22Rv1 (cell line): ENCODE measurements at regions not wholly inside any gene's neighbourhood (a gene's known extent, or its start where the extent isn't known, plus 50 kb on each side); places are given as distances from the start of the nearest gene placed in this dataset.

Source experiments
- ZFX ChIP-seq: fragments of 450-650 bp; IDR thresholded peaks from 2 replicates; pipeline ENCODE4 v1.6.1; 2017; ENCODE audit warnings: antibody characterized with exemption, borderline replicate concordance
- TF ChIP-seq, protein P1 (sequence below): fragments of 450-650 bp; IDR thresholded peaks from 2 replicates; pipeline ENCODE4 v1.5.1; 2017; ENCODE audit warnings: mild to moderate bottlenecking

GRCh38 chr3:34268032-34268709 is 469.7 kb downstream of the PDCD6IP start:
- TF ChIP-seq, protein P1, sequence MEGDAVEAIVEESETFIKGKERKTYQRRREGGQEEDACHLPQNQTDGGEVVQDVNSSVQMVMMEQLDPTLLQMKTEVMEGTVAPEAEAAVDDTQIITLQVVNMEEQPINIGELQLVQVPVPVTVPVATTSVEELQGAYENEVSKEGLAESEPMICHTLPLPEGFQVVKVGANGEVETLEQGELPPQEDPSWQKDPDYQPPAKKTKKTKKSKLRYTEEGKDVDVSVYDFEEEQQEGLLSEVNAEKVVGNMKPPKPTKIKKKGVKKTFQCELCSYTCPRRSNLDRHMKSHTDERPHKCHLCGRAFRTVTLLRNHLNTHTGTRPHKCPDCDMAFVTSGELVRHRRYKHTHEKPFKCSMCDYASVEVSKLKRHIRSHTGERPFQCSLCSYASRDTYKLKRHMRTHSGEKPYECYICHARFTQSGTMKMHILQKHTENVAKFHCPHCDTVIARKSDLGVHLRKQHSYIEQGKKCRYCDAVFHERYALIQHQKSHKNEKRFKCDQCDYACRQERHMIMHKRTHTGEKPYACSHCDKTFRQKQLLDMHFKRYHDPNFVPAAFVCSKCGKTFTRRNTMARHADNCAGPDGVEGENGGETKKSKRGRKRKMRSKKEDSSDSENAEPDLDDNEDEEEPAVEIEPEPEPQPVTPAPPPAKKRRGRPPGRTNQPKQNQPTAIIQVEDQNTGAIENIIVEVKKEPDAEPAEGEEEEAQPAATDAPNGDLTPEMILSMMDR: no peak
- no peak for TF ChIP-seq ZFX
